SK-N-SH (cell line): ENCODE measurements at regions not wholly inside any gene's neighbourhood (a gene's known extent, or its start where the extent isn't known, plus 50 kb on each side); places are given as distances from the start of the nearest gene placed in this dataset.

Source experiments
- CTCF ChIA-PET: fragments of 300-600, 350-600 bp; formaldehyde crosslinking; extraction: SDS; loops from one replicate; lab custom pipeline; 2021; lab: Yijun Ruan, JAX
- POLR2A ChIA-PET: fragments of 350-600 bp; sonication (Branson Sonifier 250); formaldehyde crosslinking; extraction: SDS; loops from one replicate; lab custom pipeline; 2020; ENCODE audit warnings: antibody characterized with exemption, inconsistent platforms; lab: Yijun Ruan, JAX
- DNase-seq: peaks from one replicate; pipeline ENCODE4 v3.0.0; 2012
- H2AFZ ChIP-seq: fragments of 200-600 bp; sonication (generic); 2 replicates; pipeline ENCODE4 v1.8.1; 2016; ENCODE audit warnings: antibody characterized with exemption, mild to moderate bottlenecking, low read depth
- H3F3A ChIP-seq: fragments of 200-600 bp; sonication (generic); replicated peaks from 2 replicates; pipeline ENCODE3; 2016; ENCODE audit warnings: antibody characterized with exemption, mild to moderate bottlenecking; ENCODE audit not compliant: insufficient read depth
- H3K27ac ChIP-seq, 2 experiments: fragments of 200-500 bp in 1 of 2; fragments of 200-600 bp in 1 of 2; sonication (Bioruptor generic) in 1 of 2; sonication (generic), shearing (Covaris generic) in 1 of 2; 2 replicates each; pipeline versions ENCODE4 v1.5.1 to v1.6.1; 2014 to 2016; ENCODE audit warnings: low read depth in 2 of 2, inconsistent platforms in 1 of 2, low read length in 1 of 2, mild to moderate bottlenecking in 1 of 2, mixed read lengths in 1 of 2
- H3K27me3 ChIP-seq: fragments of 200-600 bp; sonication (generic), shearing (Covaris generic); 2 replicates; pipeline ENCODE4 v1.6.1; 2016; ENCODE audit warnings: mixed run types; ENCODE audit not compliant: insufficient read depth
- H3K36me3 ChIP-seq, 2 experiments: fragments of 200-500 bp in 1 of 2; fragments of 200-600 bp in 1 of 2; sonication (Bioruptor generic) in 1 of 2; sonication (generic) in 1 of 2; replicated peaks in 1 of 2; 2 replicates each; pipeline versions ENCODE3 to v1.5.1; 2014 to 2016; ENCODE audit warnings: low read length in 1 of 2, mild to moderate bottlenecking in 1 of 2; ENCODE audit not compliant: insufficient read depth in 2 of 2, control insufficient read depth in 1 of 2
- H3K4me1 ChIP-seq, 2 experiments: fragments of 200-500 bp in 1 of 2; fragments of 200-600 bp in 1 of 2; sonication (Bioruptor generic) in 1 of 2; sonication (generic), shearing (Covaris generic) in 1 of 2; 2 replicates each; pipeline versions ENCODE4 v1.5.1 to v1.6.1; 2014 to 2016; ENCODE audit warnings: low read depth in 1 of 2, low read length in 1 of 2, mixed run types in 1 of 2; ENCODE audit not compliant: insufficient read depth in 2 of 2, control insufficient read depth in 1 of 2
- H3K4me2 ChIP-seq: fragments of 200-600 bp; sonication (generic), shearing (Covaris generic); 2 replicates; pipeline ENCODE4 v1.6.1; 2017; ENCODE audit warnings: mixed run types
- H3K4me3 ChIP-seq, 2 experiments: fragments of 200-500 bp in 1 of 2; fragments of 200-600 bp in 1 of 2; sonication (Bioruptor generic) in 1 of 2; sonication (generic), shearing (Covaris generic) in 1 of 2; 2 replicates each; pipeline versions ENCODE4 v1.5.1 to v1.8.1; 2014 to 2016; ENCODE audit warnings: low read depth in 2 of 2, inconsistent platforms in 1 of 2, low read length in 1 of 2, mild to moderate bottlenecking in 1 of 2, mixed read lengths in 1 of 2, moderate library complexity in 1 of 2
- H3K79me2 ChIP-seq: fragments of 200-600 bp; sonication (generic); 2 replicates; pipeline ENCODE4 v1.8.1; 2017; ENCODE audit warnings: mild to moderate bottlenecking; ENCODE audit not compliant: insufficient read depth
- H3K9ac ChIP-seq: fragments of 200-600 bp; sonication (generic); 2 replicates; pipeline ENCODE4 v1.6.1; 2017; ENCODE audit warnings: mixed run types
- H3K9me2 ChIP-seq: fragments of 200-600 bp; sonication (generic); 2 replicates; pipeline ENCODE4 v1.6.1; 2017; ENCODE audit warnings: mixed run types
- H3K9me3 ChIP-seq: fragments of 200-600 bp; sonication (generic); 2 replicates; pipeline ENCODE4 v1.6.1; 2017; ENCODE audit warnings: mixed run types, mild to moderate bottlenecking, moderate library complexity
- H4K20me1 ChIP-seq: fragments of 200-600 bp; sonication (generic); 2 replicates; pipeline ENCODE4 v1.6.1; 2017; ENCODE audit warnings: mild to moderate bottlenecking, mixed run types; ENCODE audit not compliant: insufficient read depth
- ELF1 ChIP-seq: IDR thresholded peaks from 2 replicates; pipeline ENCODE4 v1.4.0; 2012
- EZH2phosphoT487 ChIP-seq: fragments of 200-600 bp; sonication (generic); IDR thresholded peaks from 2 replicates; pipeline ENCODE4 v1.6.1; 2017; ENCODE audit warnings: low read depth, mixed run types, mild to moderate bottlenecking, antibody characterized with exemption, moderate library complexity, borderline replicate concordance
- FOXM1 ChIP-seq: IDR thresholded peaks from 2 replicates; pipeline ENCODE4 v1.4.0; 2012; ENCODE audit warnings: low read depth, mild to moderate bottlenecking
- GABPA ChIP-seq: IDR thresholded peaks from 2 replicates; pipeline ENCODE4 v1.4.0; 2012; ENCODE audit warnings: low read depth, mild to moderate bottlenecking
- GATA2 ChIP-seq: sonication (generic); formaldehyde crosslinking; IDR thresholded peaks from 2 replicates; pipeline ENCODE4 v1.5.0; 2020; ENCODE audit warnings: mild to moderate bottlenecking, missing genetic modification reagents
- MXI1 ChIP-seq: IDR thresholded peaks from 2 replicates; pipeline ENCODE4 v1.6.1; 2012; ENCODE audit warnings: mild to moderate bottlenecking, low read depth, low read length, improper control_type of control experiment
- NFIC ChIP-seq: IDR thresholded peaks from 2 replicates; pipeline ENCODE4 v1.4.0; 2012; ENCODE audit warnings: borderline replicate concordance
- NRF1 ChIP-seq: IDR thresholded peaks from 2 replicates; pipeline ENCODE4 v1.6.1; 2012; ENCODE audit warnings: low read depth, mild to moderate bottlenecking, low read length
- POLR2AphosphoS5 ChIP-seq: IDR thresholded peaks from 2 replicates; pipeline ENCODE4 v1.6.1; 2012; ENCODE audit warnings: low read depth, low read length
- RXRA ChIP-seq: IDR thresholded peaks from 2 replicates; pipeline ENCODE4 v1.4.0; 2012; ENCODE audit warnings: low read depth, mild to moderate bottlenecking, borderline replicate concordance
- TEAD4 ChIP-seq: IDR thresholded peaks from 2 replicates; pipeline ENCODE4 v1.4.0; 2012; ENCODE audit warnings: mild to moderate bottlenecking, borderline replicate concordance; ENCODE audit not compliant: insufficient read depth
- YY1 ChIP-seq: IDR thresholded peaks from 2 replicates; pipeline ENCODE4 v1.4.0; 2012; ENCODE audit warnings: low read depth, mild to moderate bottlenecking
- WGBS: methylation state at CpG from one replicate; pipeline ENCODE4 v1.1.6; 2017; ENCODE audit warnings: low lambda C conversion rate; 5-methylcytosine and 5-hydroxymethylcytosine counted together
- TF ChIP-seq, protein P1 (sequence below): fragments of 200-600 bp; sonication (generic); IDR thresholded peaks from 2 replicates; pipeline ENCODE4 v1.6.1; 2017; ENCODE audit warnings: antibody characterized with exemption, mild to moderate bottlenecking, moderate library complexity

DNA sequence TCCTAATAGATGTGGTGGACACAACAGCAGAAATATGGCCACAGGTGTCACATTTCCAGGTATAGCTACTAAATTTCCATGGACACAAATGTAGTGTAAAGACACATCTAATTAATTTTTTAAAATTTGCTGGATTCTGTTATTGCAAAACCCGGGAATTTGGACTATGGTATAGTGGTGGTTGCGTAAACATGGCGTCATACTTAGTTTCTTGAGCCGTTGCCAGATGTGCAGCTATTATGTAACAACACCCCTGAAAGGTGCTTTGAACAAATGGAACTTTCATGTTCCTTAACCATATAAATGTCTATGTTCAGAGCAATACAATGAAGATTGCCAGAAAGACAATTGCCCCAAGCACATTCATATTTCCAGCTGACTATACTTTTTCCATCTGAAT is 85.9 kb downstream of the HRH4 start:
- no peaks in the 10 kb centered on the region for H3K27me3 ChIP-seq
- no peaks in the 10 kb centered on the region for H3K9me3 ChIP-seq
- H3F3A ChIP-seq: no peaks in the 10 kb centered on the region
- no peak overlapping the region for H3K27ac ChIP-seq
- H3K9me2 ChIP-seq: no peaks in the 10 kb centered on the region
- H4K20me1 ChIP-seq: no peaks in the 10 kb centered on the region
- TF ChIP-seq MXI1 (no peak), GABPA (no peak), GATA2 (CRISPR knock-in tag) (no peak), YY1 (no peak), ELF1 (no peak), NFIC (no peak)
- TF ChIP-seq, protein P1, sequence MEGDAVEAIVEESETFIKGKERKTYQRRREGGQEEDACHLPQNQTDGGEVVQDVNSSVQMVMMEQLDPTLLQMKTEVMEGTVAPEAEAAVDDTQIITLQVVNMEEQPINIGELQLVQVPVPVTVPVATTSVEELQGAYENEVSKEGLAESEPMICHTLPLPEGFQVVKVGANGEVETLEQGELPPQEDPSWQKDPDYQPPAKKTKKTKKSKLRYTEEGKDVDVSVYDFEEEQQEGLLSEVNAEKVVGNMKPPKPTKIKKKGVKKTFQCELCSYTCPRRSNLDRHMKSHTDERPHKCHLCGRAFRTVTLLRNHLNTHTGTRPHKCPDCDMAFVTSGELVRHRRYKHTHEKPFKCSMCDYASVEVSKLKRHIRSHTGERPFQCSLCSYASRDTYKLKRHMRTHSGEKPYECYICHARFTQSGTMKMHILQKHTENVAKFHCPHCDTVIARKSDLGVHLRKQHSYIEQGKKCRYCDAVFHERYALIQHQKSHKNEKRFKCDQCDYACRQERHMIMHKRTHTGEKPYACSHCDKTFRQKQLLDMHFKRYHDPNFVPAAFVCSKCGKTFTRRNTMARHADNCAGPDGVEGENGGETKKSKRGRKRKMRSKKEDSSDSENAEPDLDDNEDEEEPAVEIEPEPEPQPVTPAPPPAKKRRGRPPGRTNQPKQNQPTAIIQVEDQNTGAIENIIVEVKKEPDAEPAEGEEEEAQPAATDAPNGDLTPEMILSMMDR: no peak
- no peaks in the 10 kb centered on the region for H3K79me2 ChIP-seq
- POLR2A ChIA-PET: no interaction called here
- no peak for DNase-seq
- 53% methylated on average over 4 of the region's 4 CpGs for WGBS
- CTCF ChIA-PET: interaction anchor here (1.2 to 13.2 kb wide), 7 partner anchors 54 to 189 kb away, joined by 3 to 125 read pairs (median 31); no protein-coding TSS in a partner anchor
- no peak overlapping the region for H3K9ac ChIP-seq
- H3K4me2 ChIP-seq: no peak overlapping the region
- no peaks in the 10 kb centered on the region for H3K36me3 ChIP-seq
- peaks cover 0 to 3% of the 10 kb centered on the region in 2 experiments; a peak in 1 of 4 replicates for H3K4me1 ChIP-seq
- no peak overlapping the region for H2AFZ ChIP-seq
- no peak overlapping the region for H3K4me3 ChIP-seq

DNA sequence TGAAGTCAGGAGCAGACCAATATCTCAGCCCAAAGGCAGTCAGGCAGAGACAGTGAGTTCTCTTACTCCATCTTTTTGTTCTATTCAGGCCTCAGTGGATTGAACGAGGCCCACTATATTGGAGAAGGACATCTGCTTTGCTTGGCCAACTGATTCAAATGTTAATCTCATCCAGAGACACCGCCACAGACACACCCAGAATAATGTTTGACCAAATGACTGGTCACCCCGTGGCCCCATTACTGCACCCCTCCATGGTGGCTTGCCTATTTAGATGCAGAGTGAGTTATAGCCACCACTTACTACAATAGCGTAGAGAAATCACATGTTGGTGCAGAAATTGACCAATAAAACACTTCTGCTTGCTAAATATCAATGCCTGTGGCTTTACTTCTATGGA is 88.1 kb downstream of the HRH4 start:
- Histone ChIP-seq H3K9ac (no peak overlapping the region), H3K27me3 (no peaks in the 10 kb centered on the region), H3K9me2 (no peaks in the 10 kb centered on the region), H3K9me3 (no peaks in the 10 kb centered on the region), H3K4me3 (no peak overlapping the region), H3K36me3 (no peaks in the 10 kb centered on the region), H3K27ac (no peak overlapping the region), H3K79me2 (no peaks in the 10 kb centered on the region), H2AFZ (no peak overlapping the region), H3K4me2 (no peak overlapping the region), H3F3A (no peaks in the 10 kb centered on the region), H4K20me1 (no peaks in the 10 kb centered on the region), H3K4me1 (peaks cover 0 to 3% of the 10 kb centered on the region in 2 experiments; a peak in 2 of 4 replicates)
- ChIA-PET POLR2A (no interaction called here), CTCF (interaction anchor here (13.2 kb wide), 1 partner anchor 179 kb away, joined by 125 read pairs; no protein-coding TSS in a partner anchor)
- TF ChIP-seq NFIC (no peak), RXRA (no peak), EZH2phosphoT487 (no peak), POLR2AphosphoS5 (no peak), YY1 (no peak), FOXM1 (no peak), ELF1 (no peak), MXI1 (no peak), NRF1 (no peak), TEAD4 (no peak), GATA2 (CRISPR knock-in tag) (no peak)
- TF ChIP-seq, protein P1: no peak
- 35% methylated on average over 4 of the region's 4 CpGs for WGBS
- DNase-seq: no peak
